Skin epidermis (tissue), 12 donors: ENCODE measurements at regions not wholly inside any gene's neighbourhood (a gene's known extent, or its start where the extent isn't known, plus 50 kb on each side); places are given as distances from the start of the nearest gene placed in this dataset.
"Not testable (repeated sequence)": the region's sequence is repeated elsewhere in the genome, so short reads cannot be mapped to it uniquely, and the experiment has no call there.

Experiments used
- H3K27ac ChIP-seq, 21 experiments: fragments of 200-600 bp; sonication (generic) in 11 of 21; one replicate each; pipeline ENCODE4 v1.5.0; 2020; ENCODE audit warnings: mild to moderate bottlenecking in 3 of 21, inconsistent platforms in 2 of 21, moderate library complexity in 2 of 21
- H3K4me3 ChIP-seq, 7 experiments: fragments of 200-600 bp; sonication (generic) in 2 of 7; one replicate each; pipeline ENCODE4 v1.5.0; 2020; ENCODE audit warnings: inconsistent platforms in 2 of 7, mild to moderate bottlenecking in 2 of 7, moderate library complexity in 1 of 7

GRCh38 chr2:87497135-87497534, 250.8 kb upstream of the PLGLB2 start:
- not testable (repeated sequence) for H3K4me3 ChIP-seq
- H3K27ac ChIP-seq, result peak overlapping the region in 2 of 21 experiments; percentile 59 to 67

GRCh38 chr2:87497700-87498099, 250.2 kb upstream of the PLGLB2 start:
- H3K27ac ChIP-seq, result peak overlapping the region in 8 of 21 experiments; percentile 23 to 81 (median 54)
- not testable (repeated sequence) for H3K4me3 ChIP-seq

DNA sequence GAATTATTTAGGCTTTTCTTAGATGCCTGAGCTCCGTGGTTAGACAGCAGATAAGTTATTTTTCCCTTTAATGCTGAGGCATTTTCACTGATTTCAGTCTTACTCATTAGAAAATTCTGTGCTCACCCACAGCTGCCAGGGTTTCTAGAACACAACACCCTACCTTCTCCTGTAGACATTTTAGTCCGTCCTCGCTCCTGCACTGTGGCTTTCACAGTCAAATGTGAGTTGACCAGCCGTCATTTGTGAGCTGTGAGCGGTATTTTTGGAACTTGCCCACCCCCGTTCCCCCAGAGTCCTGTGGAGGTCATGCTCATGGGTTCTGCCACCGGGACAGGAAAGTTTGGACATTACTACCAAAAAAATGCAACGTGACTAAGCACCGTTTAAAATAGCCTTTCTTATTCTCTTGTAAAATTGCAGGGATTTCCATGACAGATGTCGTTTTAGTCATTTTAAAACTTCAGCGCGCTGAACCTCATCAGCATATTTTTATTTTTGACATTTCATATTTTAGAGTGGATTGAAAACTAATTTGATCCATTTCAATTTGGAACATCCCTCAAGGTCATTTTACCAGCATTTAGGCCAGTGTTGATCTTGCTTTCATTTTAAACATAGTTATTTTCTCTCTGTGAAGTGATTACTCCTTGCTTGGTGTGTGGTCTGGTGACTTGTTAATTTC, 249.6 kb upstream of the PLGLB2 start:
- not testable (repeated sequence) for H3K4me3 ChIP-seq
- peak overlapping the region in 11 of 21 experiments; percentile 29 to 83 (median 62) for H3K27ac ChIP-seq

DNA sequence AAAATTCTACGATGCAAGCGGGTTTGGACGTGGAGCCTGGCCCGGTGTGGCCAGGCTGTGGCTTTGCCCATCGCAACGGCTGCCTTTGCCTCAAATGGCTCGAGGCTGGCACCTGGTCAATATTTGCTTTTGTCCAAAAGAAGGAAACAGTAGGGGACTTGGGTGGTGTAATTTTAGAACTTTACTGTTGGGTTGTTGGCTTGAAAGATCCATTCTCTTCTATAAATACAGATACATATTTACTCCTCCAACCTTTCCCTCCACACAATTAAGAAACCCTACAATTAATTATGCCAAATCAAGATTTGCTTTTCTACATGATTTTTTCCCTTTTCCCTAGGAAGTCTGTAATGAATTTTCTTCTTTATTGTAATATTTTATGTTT, 249.0 kb upstream of the PLGLB2 start:
- H3K4me3 ChIP-seq, result not testable (repeated sequence)
- H3K27ac ChIP-seq, result peak overlapping the region in 10 of 21 experiments; percentile 29 to 83 (median 63)

DNA sequence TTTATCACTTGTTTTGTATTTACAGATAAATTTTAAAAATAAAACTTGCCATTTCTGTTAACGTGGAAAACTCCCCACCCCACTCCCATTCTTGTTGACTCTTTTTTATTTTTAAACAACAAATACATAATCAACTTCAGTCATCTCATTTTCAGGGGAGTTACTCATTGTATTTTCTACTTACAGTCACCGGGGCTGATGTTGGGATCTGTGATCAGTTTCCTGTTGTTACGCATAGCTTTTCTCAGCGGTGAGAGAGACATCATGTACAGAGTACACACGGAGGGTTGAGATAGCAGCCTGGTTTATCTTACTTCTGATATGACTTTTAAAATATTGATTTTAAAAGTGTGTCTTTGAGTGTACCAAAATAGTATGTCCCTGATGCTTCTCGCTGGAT, 248.0 kb upstream of the PLGLB2 start:
- not testable (repeated sequence) for H3K4me3 ChIP-seq
- H3K27ac ChIP-seq, result peak overlapping the region in 9 of 21 experiments; percentile 26 to 72 (median 54)

- H3K4me3 ChIP-seq, result not testable (repeated sequence)
- H3K27ac ChIP-seq, result peak overlapping the region in 11 of 21 experiments; percentile 10 to 72 (median 54)
Observed at GRCh38 chr2:87500421-87500820, 247.5 kb upstream of the PLGLB2 start.

DNA sequence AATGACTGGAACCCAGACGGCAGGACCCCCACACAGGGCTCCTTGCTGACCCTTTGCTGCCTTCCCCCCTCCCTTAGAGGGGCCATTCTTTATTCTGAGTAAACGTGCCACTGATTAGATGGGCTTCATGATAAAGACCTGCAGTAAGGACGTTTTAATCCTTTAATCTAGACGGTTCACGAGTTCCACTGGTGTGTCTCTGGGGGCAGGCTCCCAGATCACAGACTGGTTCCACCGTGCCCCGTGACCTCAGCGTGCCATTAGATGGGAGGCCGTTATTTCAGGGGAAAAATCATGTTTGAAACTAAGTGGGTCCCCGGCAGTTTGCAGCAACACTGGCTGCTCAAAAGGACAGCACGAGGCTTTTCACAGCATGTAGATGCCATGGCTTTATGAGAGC, 246.9 kb upstream of the PLGLB2 start:
- H3K4me3 ChIP-seq, result not testable (repeated sequence)
- peak overlapping the region in 6 of 21 experiments; percentile 26 to 72 (median 58) for H3K27ac ChIP-seq

DNA sequence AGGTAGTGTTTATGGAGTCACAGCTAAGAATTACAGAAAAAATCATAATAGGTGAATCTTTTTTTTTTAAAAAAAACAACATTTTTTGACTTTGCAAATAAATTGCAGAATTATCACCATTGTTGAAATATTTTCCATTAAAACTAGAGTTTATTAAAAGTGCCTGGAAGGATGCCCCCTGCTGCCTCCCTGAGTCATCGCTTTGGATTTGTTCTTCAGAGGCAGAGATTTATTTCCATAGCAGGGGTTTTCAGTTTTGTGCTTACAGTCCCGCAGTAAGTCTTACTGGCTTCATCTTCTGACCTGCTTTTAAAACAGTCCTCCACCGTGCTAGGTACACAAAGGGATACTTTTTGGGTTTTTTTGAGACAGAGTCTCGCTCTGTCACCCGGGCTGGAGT, 244.9 kb upstream of the PLGLB2 start:
- not testable (repeated sequence) for H3K27ac ChIP-seq, H3K4me3 ChIP-seq

GRCh38 chr2:87505239-87505638, 242.6 kb upstream of the PLGLB2 start:
- H3K4me3 ChIP-seq, H3K27ac ChIP-seq: not testable (repeated sequence)

- H3K27ac ChIP-seq, H3K4me3 ChIP-seq: not testable (repeated sequence)
Observed at GRCh38 chr2:87505909-87506308, 242.0 kb upstream of the PLGLB2 start.

GRCh38 chr2:87507378-87508348, 240.2 kb upstream of the PLGLB2 start:
- not testable (repeated sequence) for H3K4me3 ChIP-seq
- H3K27ac ChIP-seq, result peak overlapping the region in 12 of 21 experiments; percentile 24 to 78 (median 59)

GRCh38 chr2:87511195-87511778, 236.6 kb upstream of the PLGLB2 start:
- H3K27ac ChIP-seq, result peak overlapping the region in 2 of 21 experiments; percentile 54 to 78

DNA sequence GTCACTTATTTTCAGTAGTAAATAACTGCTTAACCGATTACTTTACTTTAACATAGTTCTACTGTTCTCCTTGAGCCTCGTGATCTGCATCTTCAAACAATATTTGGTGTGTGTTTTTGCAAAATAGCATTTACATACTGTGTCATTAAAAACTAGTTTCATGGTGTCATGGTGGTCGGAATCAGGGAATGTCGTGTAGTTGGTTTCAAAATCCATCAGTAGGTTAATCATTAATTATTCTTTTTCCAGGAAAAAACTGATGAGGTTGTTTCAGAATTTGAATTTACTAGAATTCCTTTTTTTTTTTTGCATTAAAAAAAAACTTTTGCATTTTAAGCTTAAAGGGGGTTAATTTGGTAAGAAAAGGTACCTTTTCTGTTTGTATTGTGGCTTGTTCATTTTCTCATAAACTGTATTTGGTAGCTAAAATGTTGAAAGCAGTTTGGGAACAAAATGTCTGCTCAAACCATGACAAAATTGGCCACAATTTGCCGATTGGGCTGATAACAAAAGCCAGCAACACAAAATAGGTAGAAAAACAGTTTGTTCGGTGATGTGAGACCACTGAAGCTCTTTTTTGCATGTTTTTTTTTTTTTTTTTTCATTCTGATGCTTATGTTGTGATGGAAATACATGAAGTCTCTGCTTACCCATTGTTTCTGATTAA, 234.9 kb upstream of the PLGLB2 start:
- not testable (repeated sequence) for H3K4me3 ChIP-seq
- peak overlapping the region in 2 of 21 experiments; percentile 73 to 74 for H3K27ac ChIP-seq

More at GRCh38 chr2:87511195-87511778, 236.6 kb upstream of the PLGLB2 start:
- not testable (repeated sequence) for H3K4me3 ChIP-seq

GRCh38 chr2:87514034-87514433, 233.9 kb upstream of the PLGLB2 start:
- not testable (repeated sequence) for H3K27ac ChIP-seq, H3K4me3 ChIP-seq

DNA sequence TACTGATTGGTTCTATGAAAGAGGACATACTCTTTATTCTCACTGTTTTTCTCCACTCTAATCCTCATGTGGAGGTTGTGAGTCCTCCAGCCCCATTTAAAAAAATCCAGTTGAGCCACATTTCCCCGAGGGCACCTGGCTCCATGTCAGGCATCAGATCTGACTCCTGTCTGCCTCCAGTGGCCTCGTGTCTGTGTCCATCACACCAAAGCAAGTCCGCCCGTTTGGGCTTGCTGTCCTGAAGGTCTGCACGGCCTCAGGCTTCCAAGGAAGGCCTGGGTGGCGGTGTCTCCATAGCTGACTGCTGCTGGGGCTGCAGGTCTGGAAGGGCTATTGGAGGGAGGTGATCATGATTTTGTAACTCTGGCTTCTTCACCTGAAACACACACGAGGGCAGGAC, 233.4 kb upstream of the PLGLB2 start:
- H3K4me3 ChIP-seq, result not testable (repeated sequence)
- H3K27ac ChIP-seq, result peak overlapping the region in 3 of 21 experiments; percentile 67 to 79 (median 70)

DNA sequence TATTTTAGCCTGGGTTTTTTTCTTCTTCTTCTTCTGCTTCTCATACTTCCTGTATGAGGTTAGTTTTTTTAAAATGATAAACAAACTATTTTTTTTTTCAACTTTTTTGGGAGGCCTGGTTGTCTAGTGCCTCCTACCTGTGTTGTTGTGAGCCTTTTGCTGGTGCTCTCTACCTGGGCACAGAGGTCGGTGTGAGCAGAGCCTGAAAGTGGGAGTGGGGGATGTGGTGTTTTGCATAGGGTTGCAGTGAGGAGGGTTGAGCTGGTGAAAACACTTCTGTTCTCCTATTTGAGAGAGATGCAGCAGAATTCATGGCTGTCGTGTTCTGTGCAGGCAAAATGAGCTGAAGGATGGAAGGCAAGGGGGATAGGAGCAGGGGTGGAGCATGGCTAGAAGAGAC, 232.7 kb upstream of the PLGLB2 start:
- H3K4me3 ChIP-seq, result not testable (repeated sequence)
- H3K27ac ChIP-seq, result peak overlapping the region in 5 of 21 experiments; percentile 34 to 79 (median 67)

DNA sequence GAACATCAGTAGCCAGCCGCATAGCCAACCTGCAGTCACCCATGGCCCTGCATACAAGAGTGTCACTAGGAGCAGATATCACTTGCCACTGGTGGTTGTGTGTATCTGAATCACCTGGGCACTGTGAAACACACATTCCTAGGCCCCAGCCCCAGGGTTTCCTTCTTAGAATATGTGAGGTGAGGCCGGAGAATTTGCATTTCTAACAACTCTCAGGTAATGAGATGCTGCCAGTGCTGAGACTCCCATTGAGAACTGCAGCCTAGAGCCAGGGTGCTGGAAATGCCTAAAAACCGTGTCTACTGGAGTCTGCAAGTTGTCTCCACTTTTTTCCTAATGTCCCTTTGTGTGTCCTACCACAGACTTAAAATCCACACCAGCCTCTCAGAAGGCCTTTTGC, 232.0 kb upstream of the PLGLB2 start:
- peak overlapping the region in 2 of 21 experiments; percentile 58 to 62 for H3K27ac ChIP-seq
- H3K4me3 ChIP-seq, result not testable (repeated sequence)

DNA sequence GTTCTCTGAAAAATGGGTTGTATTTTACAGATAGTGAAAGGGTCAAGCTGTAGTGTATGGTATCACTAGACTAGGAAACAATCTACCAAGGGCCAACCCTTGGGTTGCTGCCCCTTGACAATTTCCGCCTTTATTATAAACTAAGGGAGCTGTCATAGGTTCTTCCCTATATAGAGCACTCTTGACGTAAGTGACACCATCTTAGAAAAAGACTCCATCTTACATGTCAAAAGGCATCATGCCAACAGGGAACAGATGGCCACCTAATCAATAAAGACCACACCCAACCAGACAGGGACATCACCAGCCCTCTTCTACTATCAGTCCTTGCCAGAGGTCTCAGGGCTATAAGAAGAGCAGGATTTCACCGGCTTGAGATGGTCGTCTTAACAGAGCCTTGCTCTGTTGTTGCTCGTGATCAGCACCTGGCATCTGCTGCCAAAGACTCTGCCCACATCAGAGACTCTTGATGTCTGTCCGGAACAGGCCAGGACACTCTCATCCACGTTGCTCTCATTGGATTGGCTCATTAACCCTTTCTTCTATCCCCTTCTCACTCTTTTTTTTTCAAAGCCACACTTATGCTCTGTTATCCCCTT, 231.4 kb upstream of the PLGLB2 start:
- H3K27ac ChIP-seq, result peak overlapping the region in 3 of 21 experiments; percentile 0 to 70 (median 62)
- H3K4me3 ChIP-seq, result not testable (repeated sequence)

GRCh38 chr2:87517438-87517837, 230.4 kb upstream of the PLGLB2 start:
- H3K27ac ChIP-seq, result peak overlapping the region in 5 of 21 experiments; percentile 22 to 70 (median 39)
- not testable (repeated sequence) for H3K4me3 ChIP-seq
